Esophagus squamous epithelium (tissue), 5 donors: ENCODE measurements at regions not wholly inside any gene's neighbourhood (a gene's known extent, or its start where the extent isn't known, plus 50 kb on each side); places are given as distances from the start of the nearest gene placed in this dataset.

Source experiments
- DNase-seq: peaks from one replicate; lab custom pipeline; 2025; lab: John Stamatoyannopoulos, UW
- H3K27ac ChIP-seq, 4 donors: fragments of 200-600 bp; sonication (generic); one replicate each; pipeline ENCODE4 v1.5.1; 2016 to 2019; ENCODE audit warnings: mild to moderate bottlenecking in 1 of 4
- H3K27me3 ChIP-seq, 4 donors: fragments of 200-600 bp; sonication (generic); 1 replicate in 3 of 4; 2 replicates in 1 of 4; pipeline versions ENCODE4 v1.5.1 to v1.6.0; 2017 to 2021; ENCODE audit warnings: antibody characterized with exemption in 1 of 4
- H3K36me3 ChIP-seq, 3 donors: fragments of 200-600 bp; sonication (generic); one replicate each; pipeline ENCODE4 v1.5.1; 2016 to 2019
- H3K4me1 ChIP-seq, 3 donors: fragments of 200-600 bp; sonication (generic); one replicate each; pipeline ENCODE4 v1.5.1; 2017 to 2019
- H3K4me3 ChIP-seq, 4 donors: fragments of 200-600 bp; sonication (generic); 1 replicate in 3 of 4; 2 replicates in 1 of 4; pipeline ENCODE4 v1.5.1; 2016 to 2019; ENCODE audit warnings: mild to moderate bottlenecking in 2 of 4, moderate library complexity in 1 of 4
- H3K9me3 ChIP-seq, 3 donors: fragments of 200-600 bp; sonication (generic); one replicate each; pipeline ENCODE4 v1.5.1; 2016 to 2019
- CTCF ChIP-seq, 6 experiments: fragments of 450-650 bp in 4 of 6; fragments of 200-600 bp in 2 of 6; sonication (generic) in 2 of 6; IDR thresholded peaks; one replicate each; pipeline ENCODE4 v1.5.1; 2016 to 2019; ENCODE audit warnings: antibody characterized with exemption in 6 of 6, mild to moderate bottlenecking in 4 of 6, moderate library complexity in 4 of 6
- POLR2A ChIP-seq, 4 donors: fragments of 450-650 bp; IDR thresholded peaks; one replicate each; pipeline ENCODE4 v1.6.1; 2017; ENCODE audit warnings: antibody characterized with exemption in 4 of 4, mild to moderate bottlenecking in 4 of 4, moderate library complexity in 3 of 4
- WGBS, 2 donors: methylation state at CpG; one replicate each; pipeline ENCODE4 v1.1.5; 2018; 5-methylcytosine and 5-hydroxymethylcytosine counted together
- intact Hi-C: fragments of 100-400 bp; cut with DNase I; formaldehyde crosslinking; loops from one replicate; pipeline ENCODE4 v1.15.0; 2022
- donor health status: DM: yes; HTN: yes; CAD: no.

- Histone ChIP-seq H3K9me3 (peaks cover 0 to 32% (median 0%) of the 10 kb centered on the region in 3 donors), H3K27me3 (no peaks in the 10 kb centered on the region), H3K4me1 (no peaks in the 10 kb centered on the region), H3K27ac (no peak overlapping the region), H3K36me3 (no peaks in the 10 kb centered on the region), H3K4me3 (no peak overlapping the region)
- TF ChIP-seq CTCF (IDR thresholded peaks at IDR 0.05) = no peak
- TF ChIP-seq POLR2A (IDR thresholded peaks at IDR 0.05) = no peak
- no peak for DNase-seq
- intact Hi-C loops = no loop called here
- 74% methylated on average over 4 of the region's 7 CpGs; no CpG with 5 or more reads in 1 of the 2 donors for WGBS, 2 donors
These were observed 626.5 kb downstream of the UQCRFS1 start for GRCh38 chr19:28586474-28586873.

GRCh38 chr19:28585796-28586195 is 627.2 kb downstream of the UQCRFS1 start:
- WGBS, 2 donors = 53 to 55% methylated on average over 4 of the region's 4 CpGs
- H3K27ac ChIP-seq = no peak overlapping the region
- H3K36me3 ChIP-seq = no peaks in the 10 kb centered on the region
- no peak for DNase-seq
- intact Hi-C loops = no loop called here
- no peak overlapping the region for H3K4me3 ChIP-seq
- TF ChIP-seq POLR2A (IDR thresholded peaks at IDR 0.05) (no peak), CTCF (IDR thresholded peaks at IDR 0.05) (no peak)
- no peaks in the 10 kb centered on the region for H3K27me3 ChIP-seq
- H3K4me1 ChIP-seq = no peaks in the 10 kb centered on the region
- H3K9me3 ChIP-seq = peaks cover 0 to 32% (median 0%) of the 10 kb centered on the region in 3 donors

GRCh38 chr19:28583713-28584112 is 629.2 kb downstream of the UQCRFS1 start:
- 65 to 73% methylated on average over 5 to 8 of the region's 8 CpGs for WGBS, 2 donors
- H3K4me1 ChIP-seq = no peaks in the 10 kb centered on the region
- no peak overlapping the region for H3K4me3 ChIP-seq
- no peak for TF ChIP-seq CTCF (IDR thresholded peaks at IDR 0.05)
- no peak for TF ChIP-seq POLR2A (IDR thresholded peaks at IDR 0.05)
- intact Hi-C loops = no loop called here
- no peak for DNase-seq
- no peak overlapping the region for H3K27ac ChIP-seq
- no peaks in the 10 kb centered on the region for H3K27me3 ChIP-seq
- peaks cover 0 to 21% (median 0%) of the 10 kb centered on the region in 3 donors for H3K9me3 ChIP-seq
- no peaks in the 10 kb centered on the region for H3K36me3 ChIP-seq

GRCh38 chr19:28583242-28583641 is 629.7 kb downstream of the UQCRFS1 start:
- no peaks in the 10 kb centered on the region for H3K36me3 ChIP-seq
- TF ChIP-seq POLR2A (IDR thresholded peaks at IDR 0.05) = no peak
- TF ChIP-seq CTCF (IDR thresholded peaks at IDR 0.05) = no peak
- H3K9me3 ChIP-seq = peaks cover 0 to 16% (median 0%) of the 10 kb centered on the region in 3 donors
- H3K27ac ChIP-seq = no peak overlapping the region
- no peak overlapping the region for H3K4me3 ChIP-seq
- intact Hi-C loops = no loop called here
- DNase-seq = no peak
- H3K4me1 ChIP-seq = no peaks in the 10 kb centered on the region
- no peaks in the 10 kb centered on the region for H3K27me3 ChIP-seq
- 79 to 90% methylated on average over 3 of the region's 3 CpGs for WGBS, 2 donors

GRCh38 chr19:28582796-28583195 is 630.2 kb downstream of the UQCRFS1 start:
- no peak for DNase-seq
- Histone ChIP-seq H3K27me3 (no peaks in the 10 kb centered on the region), H3K36me3 (no peaks in the 10 kb centered on the region), H3K4me1 (no peaks in the 10 kb centered on the region), H3K27ac (no peak overlapping the region), H3K9me3 (peaks cover 0 to 12% (median 0%) of the 10 kb centered on the region in 3 donors), H3K4me3 (no peak overlapping the region)
- intact Hi-C loops = no loop called here
- 25 to 34% methylated on average over 2 of the region's 2 CpGs for WGBS, 2 donors
- TF ChIP-seq POLR2A (IDR thresholded peaks at IDR 0.05) = no peak
- no peak for TF ChIP-seq CTCF (IDR thresholded peaks at IDR 0.05)
